Hippocampal formation (tissue), 2 donors: ENCODE measurements at regions not wholly inside any gene's neighbourhood (a gene's known extent, or its start where the extent isn't known, plus 50 kb on each side); places are given as distances from the start of the nearest gene placed in this dataset.

Experiments
- DNase-seq, 2 donors: peaks; one replicate each; lab custom pipeline; 2025; lab: John Stamatoyannopoulos, UW

- DNase-seq, result no peak
These were observed 134.5 kb downstream of the BAMBI start for GRCh38 chr10:28811639-28812349.

- DNase-seq, result no peak
These were observed 135.4 kb downstream of the BAMBI start for GRCh38 chr10:28812384-28813372.

DNA sequence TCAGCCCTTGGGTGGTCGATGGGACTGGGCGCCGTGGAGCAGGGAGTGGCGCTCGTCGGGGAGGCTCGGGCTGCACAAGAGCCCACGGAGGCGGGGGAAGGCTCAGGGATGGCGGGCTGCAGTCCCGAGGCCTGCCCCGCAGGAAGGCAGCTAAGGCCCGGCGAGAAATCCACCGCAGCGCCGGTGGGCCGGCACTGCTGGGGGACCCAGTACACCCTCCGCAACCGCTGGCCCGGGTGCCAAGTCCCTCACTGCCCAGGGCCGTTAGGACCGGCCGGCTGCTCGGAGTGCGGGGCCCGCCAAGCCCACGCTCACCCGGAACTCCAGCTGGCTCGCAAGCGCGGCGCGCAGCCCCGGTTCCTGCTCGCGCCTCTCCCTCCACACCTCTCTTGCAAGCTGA lies 138.4 kb downstream of the BAMBI start:
- no peak for DNase-seq

DNA sequence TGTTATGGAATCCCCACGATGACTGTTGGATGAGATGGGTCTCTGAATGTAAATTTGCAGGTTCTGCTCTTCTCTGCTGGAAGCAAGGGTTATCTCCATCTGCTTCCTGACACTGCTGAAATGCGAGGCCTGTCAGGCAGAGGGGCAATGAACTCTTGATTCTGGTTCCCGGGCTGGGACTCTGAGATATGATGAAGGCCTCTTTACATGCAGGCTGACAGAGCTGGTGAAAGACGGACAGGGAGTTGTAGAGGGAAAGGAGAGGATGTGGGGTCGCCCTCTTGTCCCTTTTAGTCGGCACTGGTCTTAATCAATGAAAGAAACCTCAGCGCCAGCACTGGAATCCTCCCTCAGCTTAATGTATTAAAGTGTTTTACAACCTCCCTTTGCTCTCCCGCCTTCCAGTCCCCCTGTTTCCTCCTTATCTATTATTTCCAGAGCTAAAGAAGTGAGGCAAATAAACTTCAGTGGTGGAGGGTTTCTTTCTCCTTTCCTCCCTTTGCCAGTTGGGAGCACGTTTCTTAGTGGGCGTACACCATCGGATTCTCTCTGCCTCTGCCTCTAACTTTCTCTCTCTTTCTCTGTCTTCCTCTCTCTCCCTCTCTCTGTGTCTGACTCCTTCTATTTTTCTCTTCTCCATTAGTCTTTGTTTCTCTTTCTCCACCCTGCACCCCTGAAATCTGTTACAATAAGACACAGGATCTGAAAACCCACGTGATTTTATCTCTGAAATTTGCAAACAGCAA lies 145.6 kb downstream of the BAMBI start:
- DNase-seq, result no peak

DNA sequence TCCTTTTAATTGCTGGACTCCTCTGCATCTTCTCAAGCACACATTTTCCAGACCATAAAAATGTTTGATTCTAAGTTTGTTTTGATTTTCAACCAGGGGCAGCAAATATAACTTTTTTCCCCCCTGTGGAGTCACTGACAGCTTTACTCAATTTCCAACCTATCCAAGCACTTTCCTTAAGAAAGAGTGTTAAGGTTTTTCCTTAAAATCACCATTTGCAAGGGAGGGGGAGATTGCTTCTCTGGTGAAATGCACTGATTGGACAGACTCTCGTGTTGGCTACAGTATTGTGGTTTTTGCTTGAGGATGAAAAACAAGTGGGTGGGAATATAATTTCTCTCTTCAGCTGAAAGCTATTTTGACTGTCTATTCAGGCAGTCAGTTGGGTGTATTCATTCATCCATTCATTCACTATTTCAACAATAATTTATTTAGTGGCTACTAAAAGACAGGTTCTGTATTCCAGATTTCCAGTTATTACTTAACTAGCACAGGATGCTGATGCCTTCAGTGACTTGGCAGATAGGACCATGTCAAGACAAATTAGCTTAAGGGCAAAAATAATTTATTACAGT lies 146.3 kb downstream of the BAMBI start:
- DNase-seq, result no peak

DNA sequence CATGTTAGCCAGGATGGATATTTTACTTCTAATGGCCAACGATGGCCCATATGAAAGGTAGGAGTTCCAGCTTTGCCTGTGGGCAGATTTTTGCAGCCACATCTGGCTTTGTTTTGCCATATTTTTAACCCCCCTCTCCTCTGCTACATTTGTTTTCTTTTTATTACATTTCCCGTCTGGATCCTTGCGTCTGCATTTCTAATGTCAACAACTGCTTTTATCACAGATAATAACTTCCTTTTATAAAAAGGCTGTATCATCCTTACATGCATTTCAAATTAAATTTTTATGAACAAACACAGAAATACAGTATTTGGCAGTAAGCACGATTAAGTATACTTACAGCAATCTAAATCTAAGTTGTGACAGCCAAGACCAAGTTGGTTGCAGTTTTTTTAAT lies 156.0 kb downstream of the BAMBI start:
- no peak for DNase-seq

DNA sequence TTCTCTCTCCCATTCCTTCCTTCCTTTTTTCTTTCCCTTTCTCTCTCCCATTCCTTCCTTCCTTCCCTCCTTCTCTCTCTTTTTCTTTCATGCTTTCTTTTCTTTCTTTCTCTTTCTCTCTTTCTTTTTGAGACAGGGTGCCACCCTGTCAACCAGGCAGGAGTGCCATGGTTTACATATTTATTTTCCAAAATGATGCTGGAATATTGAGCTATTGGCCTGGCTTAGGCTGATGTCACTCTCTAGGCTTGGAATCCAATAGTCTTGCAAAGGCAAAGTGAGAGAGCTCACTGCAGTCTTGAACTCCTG lies 159.1 kb downstream of the BAMBI start:
- no peak for DNase-seq

GRCh38 chr10:28837613-28838390 lies 160.5 kb downstream of the BAMBI start:
- no peak for DNase-seq

GRCh38 chr10:28838908-28839307 lies 161.6 kb downstream of the BAMBI start:
- no peak for DNase-seq

DNA sequence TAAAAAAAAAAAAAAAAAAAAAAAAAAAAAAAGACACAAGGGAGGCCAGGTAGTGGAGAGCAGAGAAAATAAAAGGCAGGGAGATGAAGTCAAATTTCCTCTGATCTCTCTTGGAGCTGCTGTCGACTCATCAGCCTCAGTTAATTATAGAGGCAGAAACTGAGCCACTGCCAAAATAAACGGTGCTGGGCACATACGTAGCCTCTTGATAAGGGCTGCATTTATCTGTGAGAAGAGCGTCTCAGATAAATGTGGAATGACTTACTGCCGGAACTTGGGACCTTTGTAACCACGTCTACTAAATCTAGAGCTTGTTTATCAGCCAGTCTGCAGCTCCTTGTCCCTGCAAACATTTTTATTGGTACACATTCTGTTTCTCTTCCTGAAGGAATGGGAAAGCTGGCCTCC lies 162.3 kb downstream of the BAMBI start:
- no peak for DNase-seq

DNA sequence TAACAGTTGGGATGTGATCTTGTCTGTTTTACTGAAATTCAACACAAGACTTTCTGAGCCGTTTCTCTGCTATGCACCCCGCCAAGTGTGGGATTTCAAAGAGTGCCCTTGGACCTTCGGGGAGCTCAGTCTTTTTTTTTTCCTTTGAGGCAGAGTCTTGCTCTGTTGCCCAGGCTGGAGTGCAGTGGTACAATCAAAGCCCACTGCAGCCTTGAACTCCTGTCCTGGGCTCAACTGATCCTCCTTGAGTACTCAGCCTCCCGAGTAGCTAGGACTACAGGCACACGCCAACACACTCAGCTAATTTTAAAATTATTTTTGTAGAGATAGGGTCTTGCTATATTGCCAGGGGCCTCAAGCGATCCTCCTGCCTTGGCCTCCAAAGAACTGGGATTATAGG lies 162.9 kb downstream of the BAMBI start:
- DNase-seq, result no peak

DNA sequence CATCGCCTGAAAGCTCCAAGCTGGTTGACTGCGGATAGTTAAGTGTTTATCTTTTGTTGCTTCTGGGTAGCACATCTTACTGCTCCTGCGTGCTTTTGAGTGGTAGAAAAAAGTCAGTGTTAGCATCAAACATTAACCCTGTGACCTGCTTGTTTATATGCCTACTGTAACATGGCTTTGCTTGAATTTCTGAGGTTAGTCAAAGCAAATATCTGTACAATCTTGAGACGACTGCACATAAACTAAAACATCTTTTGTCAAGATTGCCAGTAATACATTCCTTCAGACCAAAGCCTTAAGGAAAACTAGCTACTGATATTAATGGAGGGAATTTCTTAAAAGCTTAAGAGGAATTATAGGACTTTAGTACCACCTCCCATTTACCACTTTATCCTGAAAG lies 163.7 kb downstream of the BAMBI start:
- no peak for DNase-seq

- no peak for DNase-seq
These were observed 164.3 kb downstream of the BAMBI start for GRCh38 chr10:28841625-28842024.

- no peak for DNase-seq
These were observed 165.0 kb downstream of the BAMBI start for GRCh38 chr10:28842321-28842720.

GRCh38 chr10:28845009-28845682 lies 167.8 kb downstream of the BAMBI start:
- DNase-seq, result no peak

- no peak for DNase-seq
These were observed 172.0 kb downstream of the BAMBI start for GRCh38 chr10:28849309-28849708.

GRCh38 chr10:28849821-28850220 lies 172.5 kb downstream of the BAMBI start:
- DNase-seq, result no peak

DNA sequence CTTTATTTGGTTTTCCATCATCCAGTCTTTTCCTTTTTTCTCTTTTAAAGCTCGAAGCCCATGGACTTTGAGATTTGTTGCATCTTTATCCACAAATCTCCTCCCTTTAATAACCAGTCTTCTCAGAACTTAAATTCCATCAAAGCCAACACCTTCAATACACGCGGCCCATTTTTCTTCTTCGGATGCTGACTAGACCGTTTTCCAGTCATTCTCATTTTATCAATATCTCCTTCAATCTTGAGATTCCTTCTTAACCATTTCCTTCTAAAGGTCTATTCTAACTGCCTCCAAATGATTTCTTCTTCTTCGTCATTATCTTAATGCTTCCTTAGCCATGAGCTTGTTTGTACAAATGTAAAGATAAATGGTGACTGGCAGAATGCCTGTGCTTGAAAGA lies 173.5 kb downstream of the BAMBI start:
- no peak for DNase-seq

DNA sequence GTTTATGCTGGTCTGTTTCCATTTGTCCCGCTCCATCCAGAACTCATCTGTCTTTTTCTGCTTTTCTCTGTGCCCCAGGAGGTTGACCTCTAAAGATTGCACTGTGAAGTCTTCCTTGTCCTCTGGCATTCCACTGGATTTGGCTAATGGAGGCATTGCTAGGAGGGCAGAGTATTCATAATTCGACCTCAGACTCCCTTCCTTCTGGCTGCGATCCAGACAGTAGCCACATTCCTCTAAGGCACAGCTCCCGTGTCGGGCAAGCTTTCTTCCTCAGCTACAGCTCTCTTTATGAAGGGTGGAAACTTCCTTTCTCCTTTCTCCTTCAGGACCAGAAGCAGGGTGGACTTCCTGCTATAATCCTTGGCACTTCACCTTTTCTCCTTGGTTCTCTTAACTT lies 175.9 kb downstream of the BAMBI start:
- DNase-seq, result no peak

- DNase-seq, result no peak
These were observed 179.8 kb downstream of the BAMBI start for GRCh38 chr10:28857164-28857563.

GRCh38 chr10:28858646-28859045 lies 181.3 kb downstream of the BAMBI start:
- DNase-seq, result no peak
